Activated T-cell treated with anti-CD3 and anti-CD28 coated beads for 4 hours (primary cell): ENCODE measurements at regions not wholly inside any gene's neighbourhood (a gene's known extent, or its start where the extent isn't known, plus 50 kb on each side); places are given as distances from the start of the nearest gene placed in this dataset.

ENCODE experiments used
- DNase-seq: peaks from one replicate; pipeline ENCODE4 v3.0.0-alpha.2; 2020

GRCh38 chr6:44771647-44772415, 384.3 kb downstream of the CDC5L start:
- DNase-seq: no peak

GRCh38 chr6:44772838-44773237, 385.3 kb downstream of the CDC5L start:
- no peak for DNase-seq

- DNase-seq: no peak
These were observed 387.6 kb downstream of the CDC5L start for GRCh38 chr6:44775121-44775520.

GRCh38 chr6:44776344-44776743, 388.8 kb downstream of the CDC5L start:
- DNase-seq: no peak

GRCh38 chr6:44778513-44778912, 391.0 kb downstream of the CDC5L start:
- DNase-seq: no peak
